Hematopoietic multipotent progenitor cell treated with erythropoietin and hydrocortisone succinate and interleukin-3 and kit ligand, for 6 days (in vitro differentiated cells): ENCODE measurements at regions not wholly inside any gene's neighbourhood (a gene's known extent, or its start where the extent isn't known, plus 50 kb on each side); places are given as distances from the start of the nearest gene placed in this dataset.

Source experiments
- DNase-seq: peaks from one replicate; pipeline ENCODE4 v3.0.0-alpha.2; 2015

- no peak for DNase-seq
Observed at GRCh38 chrX:39728025-39728424, 369.7 kb downstream of the BCOR start.

GRCh38 chrX:39728852-39729598 is 368.7 kb downstream of the BCOR start:
- peak; percentile 33 for DNase-seq

- peak; percentile 86 for DNase-seq
Observed at GRCh38 chrX:39729981-39730661, 367.6 kb downstream of the BCOR start.

- DNase-seq: peak; percentile 82
Observed at GRCh38 chrX:39730662-39731329, 367.0 kb downstream of the BCOR start.

- no peak for DNase-seq
Observed at GRCh38 chrX:39731330-39731667, 366.5 kb downstream of the BCOR start.

- DNase-seq: no peak
Observed at GRCh38 chrX:39731735-39732134, 366.0 kb downstream of the BCOR start.

- no peak for DNase-seq
Observed at GRCh38 chrX:39733745-39734144, 364.0 kb downstream of the BCOR start.

- DNase-seq: no peak
Observed at GRCh38 chrX:39734174-39734776, 363.5 kb downstream of the BCOR start.

GRCh38 chrX:39736216-39737211 is 361.2 kb downstream of the BCOR start:
- DNase-seq: no peak

- no peak for DNase-seq
Observed at GRCh38 chrX:39739585-39739984, 358.2 kb downstream of the BCOR start.

- no peak for DNase-seq
Observed at GRCh38 chrX:39740078-39740477, 357.7 kb downstream of the BCOR start.

GRCh38 chrX:39741904-39742303 is 355.9 kb downstream of the BCOR start:
- no peak for DNase-seq

GRCh38 chrX:39745818-39746217 is 351.9 kb downstream of the BCOR start:
- DNase-seq: no peak

- DNase-seq: no peak
Observed at GRCh38 chrX:39749135-39749534, 348.6 kb downstream of the BCOR start.

GRCh38 chrX:39749728-39750127 is 348.0 kb downstream of the BCOR start:
- no peak for DNase-seq

- no peak for DNase-seq
Observed at GRCh38 chrX:39750256-39750790, 347.4 kb downstream of the BCOR start.

- DNase-seq: peak; percentile 48
Observed at GRCh38 chrX:39750848-39751247, 346.9 kb downstream of the BCOR start.

GRCh38 chrX:39752815-39753214 is 344.9 kb downstream of the BCOR start:
- DNase-seq: peak; percentile 39

GRCh38 chrX:39753293-39753996 is 344.3 kb downstream of the BCOR start:
- peak; percentile 22 for DNase-seq

- no peak for DNase-seq
Observed at GRCh38 chrX:39755143-39756032, 342.4 kb downstream of the BCOR start.
